ENCODE measurements at regions not wholly inside any gene's neighbourhood (a gene's known extent, or its start where the extent isn't known, plus 50 kb on each side); places are given as distances from the start of the nearest gene placed in this dataset.
A peak's percentile ranks its signal among the peaks of the same experiment; 100 is the strongest.
"Not testable (repeated sequence)": the region's sequence is repeated elsewhere in the genome, so short reads cannot be mapped to it uniquely, and the experiment has no call there.

DNA sequence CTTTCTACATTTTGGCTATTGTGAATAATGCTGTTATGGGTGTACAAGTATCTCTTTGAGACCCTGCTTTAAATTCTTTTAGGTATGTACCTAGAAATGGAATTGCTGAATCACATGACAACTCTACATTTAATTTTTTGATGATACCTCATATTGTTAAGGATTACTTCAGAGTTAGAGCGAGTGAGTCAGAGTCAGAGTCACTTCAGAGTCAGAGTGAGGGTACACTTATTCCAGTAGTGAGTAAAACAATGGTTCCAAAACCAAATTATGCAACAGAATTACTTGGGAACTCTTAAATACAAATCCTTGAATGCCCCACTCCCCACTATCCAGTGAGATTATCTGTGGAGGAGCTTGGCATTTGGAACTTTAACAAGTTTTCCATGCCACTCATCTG, 50.3 kb upstream of the SNRK start:
- H3K9me3 Mint-ChIP-seq: no peaks in the 10 kb centered on the region
- no peaks in the 10 kb centered on the region for H3K36me3 Mint-ChIP-seq
- DNase-seq (no peak), ATAC-seq (no peak)
- H3K4me3 Mint-ChIP-seq: no peak overlapping the region
- H3K27me3 Mint-ChIP-seq: no peaks in the 10 kb centered on the region
- H3K4me1 Mint-ChIP-seq: peaks cover 12 to 41% (median 25%) of the 10 kb centered on the region in 4 donors
- POLR2A ChIA-PET: no interaction called here
- H3K27ac Mint-ChIP-seq: no peak overlapping the region

DNA sequence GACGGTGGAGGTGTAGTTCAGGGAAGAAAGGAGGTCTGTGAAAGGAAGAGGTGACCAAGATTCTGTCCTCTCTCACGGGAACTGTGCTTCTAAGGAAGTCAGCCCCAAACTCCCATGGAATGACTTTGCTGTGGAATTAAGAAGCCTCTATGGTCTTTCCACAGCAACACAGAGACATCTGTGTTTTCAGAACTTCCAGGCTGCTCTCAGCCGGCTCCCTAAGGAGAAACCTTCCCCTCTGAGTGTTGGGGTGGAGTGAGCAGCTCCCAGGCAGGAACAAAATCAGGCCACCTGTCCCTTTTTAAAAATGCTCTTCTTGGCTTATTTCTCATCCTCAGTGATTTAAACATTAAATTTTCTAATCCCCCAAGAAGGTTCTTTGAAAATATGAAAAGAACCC, 53.3 kb upstream of the SNRK start:
- Mint-ChIP-seq H3K27ac (peak overlapping the region in 3 of 10 donors; percentile 24 to 70 (median 52)), H3K4me3 (no peak overlapping the region), H3K36me3 (peaks cover 0 to 6% (median 2%) of the 10 kb centered on the region in 3 donors), H3K9me3 (peaks cover 0 to 5% (median 3%) of the 10 kb centered on the region in 9 donors), H3K4me1 (peaks cover 7 to 24% (median 16%) of the 10 kb centered on the region in 4 donors), H3K27me3 (no peaks in the 10 kb centered on the region)
- no peak for ATAC-seq
- POLR2A ChIA-PET: interaction anchor here (0.7 kb wide), 2 partner anchors 12 to 63 kb away, joined by 3 read pairs; no protein-coding TSS in a partner anchor
- DNase-seq: no peak

GRCh38 chr3:43231276-43232000, 54.9 kb upstream of the SNRK start:
- POLR2A ChIA-PET: interaction anchor here (0.6 to 1.7 kb wide), 6 partner anchors 12 to 110 kb away, joined by 3 to 6 read pairs (median 3); no protein-coding TSS in a partner anchor

DNA sequence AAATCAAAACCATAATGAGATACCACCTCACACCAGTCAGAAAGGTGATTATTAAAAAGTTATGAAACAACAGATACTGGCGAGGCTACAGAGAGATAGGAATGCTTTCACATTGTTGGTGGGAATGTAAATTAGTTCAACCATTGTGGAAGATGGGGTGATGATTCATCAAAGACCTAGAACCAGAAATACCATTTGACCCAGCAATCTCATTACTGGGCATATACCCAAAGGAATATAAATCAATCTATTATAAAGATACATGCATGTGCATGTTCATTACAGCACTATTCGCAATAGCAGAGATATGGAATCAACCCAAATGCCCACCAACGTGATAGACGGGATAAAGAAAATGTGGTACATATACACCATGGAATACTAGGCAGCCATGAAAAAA, 56.5 kb upstream of the SNRK start:
- POLR2A ChIA-PET, DNase-seq, H3K27me3 Mint-ChIP-seq, H3K27ac Mint-ChIP-seq, H3K4me3 Mint-ChIP-seq, ATAC-seq: not testable (repeated sequence)
- H3K36me3 Mint-ChIP-seq: peaks cover 0 to 19% (median 8%) of the 10 kb centered on the region in 3 donors
- H3K4me1 Mint-ChIP-seq: peaks cover 6 to 22% (median 12%) of the 10 kb centered on the region in 4 donors
- H3K9me3 Mint-ChIP-seq: peaks cover 0 to 21% (median 17%) of the 10 kb centered on the region in 9 donors

More at GRCh38 chr3:43231276-43232000, 54.9 kb upstream of the SNRK start:
- H3K36me3 Mint-ChIP-seq: peaks cover 0 to 19% (median 8%) of the 10 kb centered on the region in 3 donors
- no peaks in the 10 kb centered on the region for H3K27me3 Mint-ChIP-seq
- peaks cover 6 to 15% (median 11%) of the 10 kb centered on the region in 4 donors for H3K4me1 Mint-ChIP-seq
- no peak overlapping the region for H3K4me3 Mint-ChIP-seq
- ATAC-seq: no peak
- DNase-seq: no peak
- H3K27ac Mint-ChIP-seq: no peak overlapping the region
- peaks cover 0 to 21% (median 17%) of the 10 kb centered on the region in 9 donors for H3K9me3 Mint-ChIP-seq

- H3K27me3 Mint-ChIP-seq, DNase-seq, H3K4me3 Mint-ChIP-seq, POLR2A ChIA-PET, ATAC-seq: not testable (repeated sequence)
- Mint-ChIP-seq H3K9me3 (peaks cover 0 to 23% (median 17%) of the 10 kb centered on the region in 9 donors), H3K36me3 (peaks cover 0 to 19% (median 8%) of the 10 kb centered on the region in 3 donors), H3K4me1 (peaks cover 9 to 32% (median 27%) of the 10 kb centered on the region in 4 donors), H3K27ac (peak overlapping the region in 1 of 10 donors; percentile 82)
These were observed 58.7 kb upstream of the SNRK start for GRCh38 chr3:43227685-43228084.

- ATAC-seq (peak in 1 of 2 donors; percentile 51), DNase-seq (peak in 2 of 10 donors; percentile 16 to 17)
- H3K9me3 Mint-ChIP-seq: peaks cover 0 to 23% (median 17%) of the 10 kb centered on the region in 9 donors
- peaks cover 32 to 62% (median 56%) of the 10 kb centered on the region in 4 donors for H3K4me1 Mint-ChIP-seq
- H3K27ac Mint-ChIP-seq: peak overlapping the region in 9 of 10 donors; percentile 66 to 95 (median 86)
- no peaks in the 10 kb centered on the region for H3K27me3 Mint-ChIP-seq
- peaks cover 0 to 19% (median 8%) of the 10 kb centered on the region in 3 donors for H3K36me3 Mint-ChIP-seq
- POLR2A ChIA-PET: interaction anchor here (0.8 to 3.6 kb wide), 10 partner anchors 19 to 277 kb away, joined by 3 to 16 read pairs (median 6); partner anchors contain the start of gene SNRK
- peak overlapping the region; percentile 10 to 82 (median 71) for H3K4me3 Mint-ChIP-seq
These were observed 61.8 kb upstream of the SNRK start for GRCh38 chr3:43224405-43225073.

- Mint-ChIP-seq H3K4me1 (peaks cover 34 to 69% (median 62%) of the 10 kb centered on the region in 4 donors), H3K4me3 (peak overlapping the region in 7 of 10 donors; percentile 15 to 82 (median 51)), H3K36me3 (peaks cover 0 to 18% (median 8%) of the 10 kb centered on the region in 3 donors), H3K9me3 (peaks cover 0 to 23% (median 17%) of the 10 kb centered on the region in 9 donors), H3K27ac (peak overlapping the region; percentile 36 to 95 (median 85)), H3K27me3 (no peaks in the 10 kb centered on the region)
- DNase-seq (peak in 3 of 10 donors; percentile 41 to 52 (median 42)), ATAC-seq (peak in 1 of 2 donors; percentile 23)
- POLR2A ChIA-PET: interaction anchor here (0.7 to 3.6 kb wide), 18 partner anchors 20 to 278 kb away, joined by 3 to 30 read pairs (median 6); partner anchors contain the start of gene SNRK
These were observed 62.5 kb upstream of the SNRK start for GRCh38 chr3:43223670-43224364.

- H3K9me3 Mint-ChIP-seq: peaks cover 0 to 13% (median 9%) of the 10 kb centered on the region in 9 donors
- peak; percentile 84 to 86 for ATAC-seq
- peak in 8 of 10 donors; percentile 36 to 78 (median 53) for DNase-seq
- H3K27ac Mint-ChIP-seq: peak overlapping the region; percentile 72 to 95 (median 91)
- H3K36me3 Mint-ChIP-seq: peaks cover 0 to 9% (median 2%) of the 10 kb centered on the region in 3 donors
- POLR2A ChIA-PET: interaction anchor here (0.9 to 3.6 kb wide), 9 partner anchors 9 to 279 kb away, joined by 3 to 30 read pairs (median 9); partner anchors contain the start of gene SNRK
- peaks cover 42 to 81% (median 74%) of the 10 kb centered on the region in 4 donors for H3K4me1 Mint-ChIP-seq
- H3K4me3 Mint-ChIP-seq: peak overlapping the region in 9 of 10 donors; percentile 6 to 76 (median 66)
- H3K27me3 Mint-ChIP-seq: no peaks in the 10 kb centered on the region
These were observed 63.8 kb upstream of the SNRK start for GRCh38 chr3:43222590-43222989.

DNA sequence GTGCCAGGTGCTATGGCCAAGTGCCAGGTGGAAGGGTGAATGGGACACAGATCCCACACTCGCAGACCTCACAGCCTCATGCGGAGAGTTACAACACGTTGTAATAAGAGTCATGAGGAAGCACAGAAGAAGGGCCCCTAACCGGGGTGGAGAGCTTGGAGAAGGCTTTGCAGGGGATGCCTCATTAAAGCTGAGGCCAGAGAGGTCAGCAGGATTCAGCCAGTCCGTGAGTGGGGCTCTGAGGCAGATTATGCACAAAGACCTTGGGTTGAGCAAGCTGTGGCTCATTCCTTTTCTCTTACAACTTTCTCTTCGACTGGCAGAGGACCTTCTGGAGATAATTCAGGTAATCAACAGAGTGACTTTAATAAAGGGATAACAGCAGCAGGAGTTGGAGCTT, 65.3 kb upstream of the SNRK start:
- H3K9me3 Mint-ChIP-seq: peaks cover 0 to 2% (median 0%) of the 10 kb centered on the region in 9 donors
- H3K27me3 Mint-ChIP-seq: no peaks in the 10 kb centered on the region
- no peak for ATAC-seq
- no peaks in the 10 kb centered on the region for H3K36me3 Mint-ChIP-seq
- H3K27ac Mint-ChIP-seq: peak overlapping the region; percentile 63 to 95 (median 91)
- DNase-seq: no peak
- POLR2A ChIA-PET: interaction anchor here (1.3 to 3.6 kb wide), 3 partner anchors 9 to 58 kb away, joined by 3 to 30 read pairs (median 3); no protein-coding TSS in a partner anchor
- peak overlapping the region in 7 of 10 donors; percentile 20 to 76 (median 44) for H3K4me3 Mint-ChIP-seq
- peaks cover 51 to 93% (median 89%) of the 10 kb centered on the region in 4 donors for H3K4me1 Mint-ChIP-seq

DNA sequence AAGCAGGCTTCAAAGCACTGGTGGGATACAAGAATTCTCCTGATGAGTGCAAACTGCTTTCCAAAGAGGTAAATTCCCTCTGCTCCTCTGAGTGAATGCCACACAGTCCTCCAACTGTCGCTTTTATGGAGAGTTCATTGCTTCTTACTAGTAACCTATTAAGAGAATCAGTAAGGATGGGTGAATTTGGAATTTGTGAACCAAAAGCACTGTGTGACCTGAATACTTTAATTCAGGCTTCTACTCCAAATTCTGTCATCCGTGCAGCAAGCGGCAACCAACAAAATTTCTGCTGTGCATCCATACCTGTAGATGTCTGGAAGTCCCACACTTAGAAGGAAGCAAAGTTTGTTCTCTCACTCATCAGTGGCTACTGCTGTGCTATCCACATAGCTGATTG, 66.7 kb upstream of the SNRK start:
- Mint-ChIP-seq H3K4me1 (peaks cover 60 to 97% (median 94%) of the 10 kb centered on the region in 4 donors), H3K9me3 (peaks cover 0 to 3% (median 0%) of the 10 kb centered on the region in 9 donors), H3K36me3 (no peaks in the 10 kb centered on the region), H3K4me3 (no peak overlapping the region), H3K27ac (peak overlapping the region in 6 of 10 donors; percentile 10 to 89 (median 35)), H3K27me3 (no peaks in the 10 kb centered on the region)
- DNase-seq: no peak
- ATAC-seq: no peak
- POLR2A ChIA-PET: interaction anchor here (0.8 to 3.8 kb wide), 4 partner anchors 11 to 58 kb away, joined by 3 to 24 read pairs (median 4); no protein-coding TSS in a partner anchor

GRCh38 chr3:43218921-43219320, 67.4 kb upstream of the SNRK start:
- Mint-ChIP-seq H3K4me1 (peaks cover 58 to 93% (median 87%) of the 10 kb centered on the region in 4 donors), H3K4me3 (peak overlapping the region in 4 of 10 donors; percentile 56 to 79 (median 69)), H3K27ac (peak overlapping the region; percentile 20 to 95 (median 84)), H3K27me3 (no peaks in the 10 kb centered on the region), H3K36me3 (no peaks in the 10 kb centered on the region), H3K9me3 (peaks cover 0 to 3% (median 0%) of the 10 kb centered on the region in 9 donors)
- DNase-seq (no peak), ATAC-seq (no peak)
- POLR2A ChIA-PET: interaction anchor here (1.1 to 3.8 kb wide), 3 partner anchors 46 to 129 kb away, joined by 5 to 24 read pairs (median 16); no protein-coding TSS in a partner anchor

All from naive thymus-derived CD8-positive, alpha-beta T cell (primary cell).